ENCODE measurements at regions not wholly inside any gene's neighbourhood (a gene's known extent, or its start where the extent isn't known, plus 50 kb on each side); places are given as distances from the start of the nearest gene placed in this dataset.
"Not testable (repeated sequence)": the region's sequence is repeated elsewhere in the genome, so short reads cannot be mapped to it uniquely, and the experiment has no call there.

GRCh38 chr17:52982331-52982730, 823.8 kb upstream of the CA10 start:
- intact Hi-C loops (cut with DNase I): no loop called here
- no peak for ATAC-seq
- WGBS, 2 donors: 93 to 95% methylated on average over 1 of the region's 1 CpG
- H3K9me3 ChIP-seq: no peaks in the 10 kb centered on the region
- TF ChIP-seq CTCF (IDR thresholded peaks at IDR 0.05): no peak
- TF ChIP-seq POLR2A (IDR thresholded peaks at IDR 0.05): no peak
- DNase-seq: no peak
- H3K27me3 ChIP-seq: no peaks in the 10 kb centered on the region
- no peak overlapping the region for H3K4me3 ChIP-seq
- no peak overlapping the region for H3K27ac ChIP-seq
- H3K4me1 ChIP-seq: no peaks in the 10 kb centered on the region
- H3K36me3 ChIP-seq (replicated peaks in 1 of 2; ENCODE audit: insufficient read depth in 1 of 2, low read depth in 2 of 2): no peaks in the 10 kb centered on the region

- intact Hi-C loops (cut with DNase I): no loop called here
- H3K36me3 ChIP-seq (replicated peaks in 1 of 2; ENCODE audit: insufficient read depth in 1 of 2, low read depth in 2 of 2): no peaks in the 10 kb centered on the region
- no peak overlapping the region for H3K4me3 ChIP-seq
- no peaks in the 10 kb centered on the region for H3K9me3 ChIP-seq
- no peak for ATAC-seq
- TF ChIP-seq CTCF (IDR thresholded peaks at IDR 0.05): no peak
- H3K27me3 ChIP-seq: no peaks in the 10 kb centered on the region
- DNase-seq: no peak
- WGBS, 2 donors: 16 to 30% methylated on average over 1 of the region's 1 CpG
- H3K4me1 ChIP-seq: no peaks in the 10 kb centered on the region
- H3K27ac ChIP-seq: no peak overlapping the region
Measured at GRCh38 chr17:52979921-52980320, 821.4 kb upstream of the CA10 start.

GRCh38 chr17:52965856-52966255, 807.3 kb upstream of the CA10 start:
- intact Hi-C loops (cut with DNase I): no loop called here
- Histone ChIP-seq H3K36me3 (replicated peaks in 1 of 2; ENCODE audit: insufficient read depth in 1 of 2, low read depth in 2 of 2) (no peaks in the 10 kb centered on the region), H3K27ac (no peak overlapping the region), H3K9me3 (no peaks in the 10 kb centered on the region), H3K4me3 (no peak overlapping the region), H3K4me1 (no peaks in the 10 kb centered on the region), H3K27me3 (no peaks in the 10 kb centered on the region)
- TF ChIP-seq CTCF (IDR thresholded peaks at IDR 0.05) (no peak), POLR2A (IDR thresholded peaks at IDR 0.05) (no peak)
- WGBS, 2 donors: 77 to 94% methylated on average over 3 of the region's 3 CpGs
- ATAC-seq (no peak), DNase-seq (no peak)

- DNase-seq; H3K4me1 ChIP-seq; H3K9me3 ChIP-seq; H3K27me3 ChIP-seq; ATAC-seq; H3K27ac ChIP-seq; H3K4me3 ChIP-seq; H3K36me3 ChIP-seq (replicated peaks in 1 of 2; ENCODE audit: insufficient read depth in 1 of 2, low read depth in 2 of 2); intact Hi-C loops (cut with DNase I): not testable (repeated sequence)
- WGBS, 2 donors: 76 to 83% methylated on average over 11 of the region's 11 CpGs
Measured at GRCh38 chr17:52961751-52962150, 803.2 kb upstream of the CA10 start.

GRCh38 chr17:52957411-52957810, 798.9 kb upstream of the CA10 start:
- intact Hi-C loops (cut with DNase I): no loop called here
- Histone ChIP-seq H3K27ac (no peak overlapping the region), H3K4me3 (no peak overlapping the region), H3K27me3 (no peaks in the 10 kb centered on the region), H3K36me3 (replicated peaks in 1 of 2; ENCODE audit: insufficient read depth in 1 of 2, low read depth in 2 of 2) (no peaks in the 10 kb centered on the region), H3K9me3 (no peaks in the 10 kb centered on the region), H3K4me1 (no peaks in the 10 kb centered on the region)
- no peak for DNase-seq
- TF ChIP-seq CTCF (IDR thresholded peaks at IDR 0.05): no peak
- TF ChIP-seq POLR2A (IDR thresholded peaks at IDR 0.05): no peak
- ATAC-seq: no peak
- 72 to 74% methylated on average over 5 of the region's 5 CpGs for WGBS, 2 donors
